PC-9 (cell line): ENCODE measurements at regions not wholly inside any gene's neighbourhood (a gene's known extent, or its start where the extent isn't known, plus 50 kb on each side); places are given as distances from the start of the nearest gene placed in this dataset.

ENCODE experiments used
- BruUV-seq: library from RNA; stranded (reverse); fragments of 400-500 nt; replicated peaks from 2 replicates; lab custom pipeline; 2021; lab: Mats Ljungman, UMichigan
- CTCF ChIA-PET: fragments of 300-600 bp; sonication (Branson Sonifier 250); formaldehyde crosslinking; loops from one replicate; lab custom pipeline; 2022; ENCODE audit warnings: antibody characterized with exemption; lab: Charles Lee
- POLR2A ChIA-PET: fragments of 300-600 bp; sonication (Branson Sonifier 250); formaldehyde crosslinking; loops from one replicate; lab custom pipeline; 2022; ENCODE audit warnings: antibody characterized with exemption; ENCODE audit not compliant: unreplicated experiment; lab: Charles Lee
- DNase-seq, 2 experiments: peaks; one replicate each; pipeline versions ENCODE4 v3.0.0 to v3.0.0-alpha.2; 2015 to 2022; ENCODE audit warnings: mixed read lengths in 1 of 2
- H2AFZ ChIP-seq: fragments of 200-600 bp; sonication (generic); 2 replicates; pipeline ENCODE4 v1.8.1; 2017; ENCODE audit warnings: antibody characterized with exemption
- H3F3A ChIP-seq: fragments of 200-600 bp; sonication (generic); 2 replicates; pipeline ENCODE4 v1.8.1; 2017; ENCODE audit warnings: antibody characterized with exemption, mild to moderate bottlenecking, low read depth; ENCODE audit not compliant: insufficient read depth
- H3K27ac ChIP-seq: fragments of 200-600 bp; sonication (generic); 2 replicates; pipeline ENCODE4 v1.6.1; 2016; ENCODE audit warnings: mixed run types
- H3K27me3 ChIP-seq: fragments of 200-600 bp; sonication (generic); 2 replicates; pipeline ENCODE4 v1.6.1; 2016; ENCODE audit warnings: low read depth, mixed run types; ENCODE audit not compliant: insufficient read depth
- H3K36me3 ChIP-seq: fragments of 200-600 bp; sonication (generic); 2 replicates; pipeline ENCODE4 v1.6.1; 2016; ENCODE audit warnings: low read depth, mixed run types
- H3K4me1 ChIP-seq: fragments of 200-600 bp; sonication (generic); replicated peaks from 2 replicates; pipeline ENCODE4 v1.6.1; 2016; ENCODE audit warnings: mixed run types; ENCODE audit not compliant: insufficient read depth
- H3K4me2 ChIP-seq: fragments of 200-600 bp; sonication (generic); 2 replicates; pipeline ENCODE4 v1.6.1; 2017; ENCODE audit warnings: mixed run types
- H3K4me3 ChIP-seq: fragments of 200-600 bp; sonication (generic); 2 replicates; pipeline ENCODE4 v1.6.1; 2016; ENCODE audit warnings: mixed run types
- H3K79me2 ChIP-seq: fragments of 200-600 bp; sonication (generic); 2 replicates; pipeline ENCODE4 v1.6.1; 2017; ENCODE audit warnings: low read depth, mixed run types
- H3K9me2 ChIP-seq: fragments of 200-600 bp; sonication (generic); 2 replicates; pipeline ENCODE4 v1.8.1; 2017; ENCODE audit warnings: mild to moderate bottlenecking; ENCODE audit not compliant: insufficient read depth
- H3K9me3 ChIP-seq: fragments of 200-600 bp; sonication (generic); 2 replicates; pipeline ENCODE4 v1.8.1; 2016; ENCODE audit warnings: low read depth; ENCODE audit not compliant: insufficient read depth
- H4K20me1 ChIP-seq: fragments of 200-600 bp; sonication (generic); 2 replicates; pipeline ENCODE4 v1.8.1; 2017; ENCODE audit not compliant: insufficient read depth
- CTCF ChIP-seq: fragments of 200-600 bp; sonication (generic); conservative IDR thresholded peaks from 2 replicates; pipeline ENCODE4 v1.6.1; 2017; ENCODE audit warnings: mixed run types, antibody characterized with exemption, mild to moderate bottlenecking, moderate library complexity
- EZH2 ChIP-seq: fragments of 200-600 bp; sonication (generic); IDR thresholded peaks from 2 replicates; pipeline ENCODE4 v1.8.0; 2017; ENCODE audit warnings: antibody characterized with exemption, low read depth
- intact Hi-C: fragments of 100-400 bp; cut with micrococcal nuclease; formaldehyde crosslinking; loops from one replicate; pipeline ENCODE4 v1.10.0; 2022; ENCODE audit not compliant: unreplicated experiment

- Histone ChIP-seq H3K4me3 (no peak overlapping the region), H3K9me3 (no peaks in the 10 kb centered on the region), H3F3A (no peaks in the 10 kb centered on the region), H4K20me1 (no peaks in the 10 kb centered on the region), H3K79me2 (no peaks in the 10 kb centered on the region), H3K4me1 (no peaks in the 10 kb centered on the region), H3K27ac (no peak overlapping the region), H2AFZ (no peak overlapping the region), H3K27me3 (no peaks in the 10 kb centered on the region; the same call in 1 of the 2 replicates), H3K4me2 (no peak overlapping the region), H3K9me2 (no peaks in the 10 kb centered on the region), H3K36me3 (no peaks in the 10 kb centered on the region)
- no TSS peak for BruUV-seq
- ChIA-PET POLR2A (no interaction called here), CTCF (no interaction called here)
- no peak for DNase-seq
- TF ChIP-seq EZH2 (no peak), CTCF (no peak)
- intact Hi-C loops, result no loop called here
These were observed 95.5 kb downstream of the PMP22 start for GRCh38 chr17:15169676-15170075.

- H3F3A ChIP-seq, result no peaks in the 10 kb centered on the region
- H4K20me1 ChIP-seq, result no peaks in the 10 kb centered on the region
- no peak overlapping the region for H3K4me2 ChIP-seq
- BruUV-seq, result no TSS peak
- no peaks in the 10 kb centered on the region for H3K4me1 ChIP-seq
- no peak overlapping the region for H3K4me3 ChIP-seq
- H3K79me2 ChIP-seq, result no peaks in the 10 kb centered on the region
- no peak for DNase-seq
- no peak overlapping the region for H2AFZ ChIP-seq
- H3K27me3 ChIP-seq, result no peaks in the 10 kb centered on the region; the same call in 1 of the 2 replicates
- H3K9me2 ChIP-seq, result no peaks in the 10 kb centered on the region
- TF ChIP-seq CTCF (no peak), EZH2 (no peak)
- intact Hi-C loops, result no loop called here
- CTCF ChIA-PET, result no interaction called here
- H3K9me3 ChIP-seq, result no peaks in the 10 kb centered on the region
- POLR2A ChIA-PET, result no interaction called here
- no peak overlapping the region for H3K27ac ChIP-seq
- no peaks in the 10 kb centered on the region for H3K36me3 ChIP-seq
These were observed 96.7 kb downstream of the PMP22 start for GRCh38 chr17:15168379-15168778.

- peaks cover 11% of the 10 kb centered on the region for H3K27me3 ChIP-seq
- H3K9me3 ChIP-seq, result no peaks in the 10 kb centered on the region
- H3K4me1 ChIP-seq, result no peaks in the 10 kb centered on the region
- no peak for TF ChIP-seq CTCF
- TF ChIP-seq EZH2, result no peak
- H3K4me3 ChIP-seq, result no peak overlapping the region
- H3K9me2 ChIP-seq, result no peaks in the 10 kb centered on the region
- no peak overlapping the region for H2AFZ ChIP-seq
- POLR2A ChIA-PET, result no interaction called here
- H3K79me2 ChIP-seq, result no peaks in the 10 kb centered on the region
- intact Hi-C loops, result no loop called here
- no TSS peak for BruUV-seq
- no peak overlapping the region for H3K27ac ChIP-seq
- H3K4me2 ChIP-seq, result no peak overlapping the region
- no peaks in the 10 kb centered on the region for H3K36me3 ChIP-seq
- no peak for DNase-seq
- H4K20me1 ChIP-seq, result no peaks in the 10 kb centered on the region
- CTCF ChIA-PET, result no interaction called here
- no peaks in the 10 kb centered on the region for H3F3A ChIP-seq
These were observed 103.7 kb downstream of the PMP22 start for GRCh38 chr17:15161395-15161794.
